GM18517 (cell line): ENCODE measurements at regions not wholly inside any gene's neighbourhood (a gene's known extent, or its start where the extent isn't known, plus 50 kb on each side); places are given as distances from the start of the nearest gene placed in this dataset.
"Not testable (repeated sequence)": the region's sequence is repeated elsewhere in the genome, so short reads cannot be mapped to it uniquely, and the experiment has no call there.

Source experiments
- ATAC-seq: cut with Tn5 transposase; IDR thresholded peaks from one replicate; pipeline ENCODE4 v1.9.1; 2021; ENCODE audit warnings: mild to moderate bottlenecking, moderate library complexity; ENCODE audit not compliant: unreplicated experiment

- no peak for ATAC-seq
Measured at GRCh38 chr7:109402107-109402506, 832.4 kb downstream of the DNAJB9 start.

GRCh38 chr7:109407756-109408155 lies 838.1 kb downstream of the DNAJB9 start:
- ATAC-seq, result no peak

GRCh38 chr7:109437957-109438356 lies 868.3 kb downstream of the DNAJB9 start:
- no peak for ATAC-seq

GRCh38 chr7:109449760-109450159 lies 880.1 kb downstream of the DNAJB9 start:
- no peak for ATAC-seq

GRCh38 chr7:109456116-109456515 lies 886.4 kb downstream of the DNAJB9 start:
- no peak for ATAC-seq

- ATAC-seq, result no peak
Measured at GRCh38 chr7:109460296-109460695, 890.6 kb downstream of the DNAJB9 start.

GRCh38 chr7:109462171-109462570 lies 892.5 kb downstream of the DNAJB9 start:
- ATAC-seq, result no peak

- ATAC-seq, result not testable (repeated sequence)
Measured at GRCh38 chr7:109467729-109468128, 898.1 kb downstream of the DNAJB9 start.

GRCh38 chr7:109473172-109473571 lies 903.5 kb downstream of the DNAJB9 start:
- no peak for ATAC-seq

GRCh38 chr7:109476409-109476808 lies 906.7 kb downstream of the DNAJB9 start:
- ATAC-seq, result no peak

- ATAC-seq, result no peak
Measured at GRCh38 chr7:109479388-109479787, 909.7 kb downstream of the DNAJB9 start.

GRCh38 chr7:109490607-109491006 lies 920.9 kb downstream of the DNAJB9 start:
- not testable (repeated sequence) for ATAC-seq

GRCh38 chr7:109497053-109497452 lies 927.4 kb downstream of the DNAJB9 start:
- no peak for ATAC-seq

- no peak for ATAC-seq
Measured at GRCh38 chr7:109498131-109498530, 928.5 kb downstream of the DNAJB9 start.

GRCh38 chr7:109503421-109503820 lies 933.7 kb downstream of the DNAJB9 start:
- ATAC-seq, result no peak

GRCh38 chr7:109522585-109522984 lies 952.9 kb downstream of the DNAJB9 start:
- no peak for ATAC-seq

- no peak for ATAC-seq
Measured at GRCh38 chr7:109527833-109528232, 958.2 kb downstream of the DNAJB9 start.

GRCh38 chr7:109529712-109530111 lies 960.0 kb downstream of the DNAJB9 start:
- no peak for ATAC-seq

- ATAC-seq, result no peak
Measured at GRCh38 chr7:109532262-109532992, 962.8 kb downstream of the DNAJB9 start.

- no peak for ATAC-seq
Measured at GRCh38 chr7:109545686-109546085, 976.0 kb downstream of the DNAJB9 start.

- no peak for ATAC-seq
Measured at GRCh38 chr7:109549471-109550193, 980.0 kb downstream of the DNAJB9 start.

- no peak for ATAC-seq
Measured at GRCh38 chr7:109552017-109552416, 982.3 kb downstream of the DNAJB9 start.
